ENCODE measurements at regions not wholly inside any gene's neighbourhood (a gene's known extent, or its start where the extent isn't known, plus 50 kb on each side); places are given as distances from the start of the nearest gene placed in this dataset.

GRCh38 chr10:88111294-88111693 lies 247.9 kb downstream of the PTEN start:
- no peak for DNase-seq

- DNase-seq: no peak
Observed at GRCh38 chr10:88113232-88113631, 249.8 kb downstream of the PTEN start.

DNA sequence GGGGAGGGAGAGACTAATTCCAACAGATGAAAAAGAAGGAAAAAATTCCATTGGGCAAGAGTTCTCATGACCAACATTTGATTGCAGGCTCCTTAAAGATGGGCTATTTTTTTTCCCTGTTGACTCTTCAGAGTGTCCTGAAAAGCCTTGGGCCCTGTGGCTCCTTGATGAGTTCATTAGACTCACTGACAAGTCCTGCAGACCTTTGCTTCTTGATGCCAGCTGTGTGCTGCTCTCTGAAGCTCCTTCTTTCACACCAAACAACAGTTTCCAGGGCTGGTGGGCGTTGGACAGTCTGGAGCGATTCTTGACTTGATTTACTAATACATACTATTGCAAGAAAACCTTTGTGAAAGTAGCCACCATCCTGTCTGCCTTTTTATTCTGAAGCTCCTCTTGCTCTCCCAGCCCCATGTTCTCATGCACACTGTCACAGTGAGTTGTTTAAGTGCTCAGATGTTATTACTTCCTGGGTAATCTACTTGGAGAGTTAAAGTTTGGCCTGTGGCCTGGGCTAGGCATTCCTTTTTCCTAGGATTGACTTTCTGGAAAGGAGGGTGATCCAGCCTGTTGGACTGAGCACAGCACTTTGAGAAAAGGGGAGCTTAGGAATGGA lies 250.3 kb downstream of the PTEN start:
- no peak for DNase-seq

DNA sequence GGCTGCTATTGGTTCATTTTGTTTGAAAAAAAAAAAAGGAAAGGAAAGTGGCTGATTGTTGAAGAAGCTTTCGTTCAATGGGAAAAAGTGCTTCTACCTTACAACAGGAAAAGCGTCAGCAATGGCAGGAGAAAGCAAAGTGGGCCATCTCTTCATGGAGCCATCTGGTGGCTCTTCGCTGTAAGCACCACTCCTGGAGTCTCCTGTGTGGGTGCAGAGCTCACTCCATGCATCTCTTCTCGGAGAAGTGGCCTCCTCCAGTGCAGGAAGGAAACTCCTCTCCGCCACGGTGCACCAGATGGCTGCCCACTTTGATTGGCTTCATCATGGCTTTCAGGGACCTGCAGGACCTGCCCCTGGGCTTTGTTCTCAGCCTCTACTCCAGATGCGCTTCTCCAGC lies 250.9 kb downstream of the PTEN start:
- DNase-seq: peak; percentile 15

DNA sequence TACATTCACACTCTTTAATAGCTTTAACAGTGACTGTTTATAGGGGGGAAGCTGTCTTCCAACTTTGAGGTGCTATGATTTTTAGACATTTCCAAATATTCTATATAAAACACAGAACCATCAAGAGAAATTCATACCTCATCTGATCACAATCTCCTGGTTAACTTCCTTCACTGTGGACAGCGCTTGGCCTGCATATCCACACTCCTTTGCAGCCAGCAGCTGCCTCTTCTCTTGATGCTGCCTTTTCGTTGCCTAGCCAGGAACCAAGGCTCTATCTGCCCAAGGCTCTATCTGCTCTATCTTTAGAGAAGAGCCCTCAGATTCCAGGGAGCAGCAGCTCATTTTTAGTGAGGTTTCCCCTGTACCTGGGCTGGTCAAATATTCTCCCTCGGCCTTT lies 252.0 kb downstream of the PTEN start:
- DNase-seq: no peak

DNA sequence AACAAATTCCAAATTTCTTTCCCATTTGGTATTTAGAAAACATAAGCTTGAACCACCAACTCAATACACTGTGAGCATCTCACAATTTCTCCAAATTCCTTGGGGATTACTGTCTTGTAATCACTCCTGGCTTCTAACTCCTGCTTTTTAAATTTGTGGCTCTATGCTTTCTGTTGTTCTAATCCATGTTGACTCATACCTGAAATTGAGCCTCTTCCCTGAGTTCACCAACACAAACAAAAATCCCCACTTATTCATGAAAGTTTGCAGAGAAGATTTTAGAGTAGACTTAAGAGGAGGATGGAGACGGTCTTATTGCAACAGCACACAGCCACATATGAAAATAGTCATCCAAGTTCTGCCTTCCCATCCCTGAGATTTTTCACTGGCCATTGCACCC lies 252.5 kb downstream of the PTEN start:
- DNase-seq: no peak

DNA sequence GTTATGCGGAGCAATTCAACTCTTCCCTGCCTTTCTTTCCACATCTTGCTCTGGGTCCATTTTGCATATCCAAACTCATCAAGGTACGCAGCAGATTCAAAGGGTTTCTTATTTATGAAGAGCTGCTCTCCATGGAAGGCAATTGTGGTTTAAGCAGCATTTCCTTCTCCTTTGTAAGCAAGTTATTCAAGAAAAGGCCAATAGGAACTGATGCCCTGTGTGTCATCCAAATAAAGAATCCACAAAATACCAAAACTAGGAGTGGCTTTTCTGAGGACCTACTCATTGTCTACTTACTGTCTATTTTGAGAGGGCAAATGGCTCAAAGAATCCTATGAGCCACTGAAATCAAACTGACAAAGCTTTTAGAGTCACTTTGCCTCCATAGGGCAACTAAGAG lies 253.1 kb downstream of the PTEN start:
- DNase-seq: no peak

DNA sequence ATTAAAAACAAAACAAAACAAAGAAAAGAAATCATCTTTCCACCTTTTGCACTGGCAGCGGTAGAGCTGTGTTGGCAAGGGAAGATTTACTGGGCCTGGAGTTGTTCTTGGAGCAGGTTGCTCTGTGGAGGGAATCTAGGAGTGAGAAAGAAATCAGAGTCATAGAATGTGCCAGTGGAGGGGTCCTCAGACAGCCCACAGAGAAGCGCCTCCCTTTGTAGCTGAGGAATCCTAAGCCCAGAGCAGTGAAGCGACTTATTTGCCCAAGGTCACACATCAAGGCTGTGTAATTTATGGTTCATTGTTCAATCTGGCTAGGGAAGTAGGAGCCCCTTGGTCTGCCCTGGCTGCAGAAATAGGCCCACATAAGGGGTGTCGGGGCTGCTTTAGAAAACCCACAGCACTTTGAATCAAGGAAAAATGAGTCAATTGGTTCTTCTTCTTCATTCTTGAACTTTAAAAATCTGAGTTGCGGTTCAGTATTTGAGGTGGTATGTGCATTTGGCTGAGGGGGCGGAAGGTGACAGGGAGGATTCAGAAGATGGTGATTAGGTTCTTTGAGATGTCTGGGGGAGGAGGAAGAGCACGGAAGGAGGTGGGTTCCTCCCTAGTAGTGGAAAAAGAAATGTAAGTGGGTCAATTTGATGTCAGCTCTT lies 253.7 kb downstream of the PTEN start:
- DNase-seq: no peak

- DNase-seq: no peak
Observed at GRCh38 chr10:88117869-88118632, 254.6 kb downstream of the PTEN start.

DNA sequence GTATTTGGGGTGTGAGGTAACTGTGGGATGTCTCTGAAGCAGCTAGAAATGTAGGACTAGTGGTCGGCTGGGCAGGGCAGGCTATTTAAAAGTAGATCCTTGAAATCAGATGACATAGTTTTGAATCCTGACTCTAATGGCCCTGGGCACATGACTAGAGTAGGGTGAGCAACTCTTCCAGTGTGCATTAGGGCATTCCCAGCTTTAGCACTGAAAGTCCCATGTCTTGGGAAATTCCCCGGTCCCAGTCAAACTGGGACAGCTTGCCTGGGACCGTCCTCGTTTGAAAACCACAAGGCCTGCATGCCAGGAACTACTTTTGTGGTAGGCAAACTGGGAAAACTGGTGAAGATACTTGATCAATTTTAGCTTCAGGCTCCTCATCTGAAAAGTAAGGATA lies 255.3 kb downstream of the PTEN start:
- DNase-seq: no peak

GRCh38 chr10:88119160-88119559 lies 255.7 kb downstream of the PTEN start:
- no peak for DNase-seq

GRCh38 chr10:88120075-88120474 lies 256.6 kb downstream of the PTEN start:
- no peak for DNase-seq

DNA sequence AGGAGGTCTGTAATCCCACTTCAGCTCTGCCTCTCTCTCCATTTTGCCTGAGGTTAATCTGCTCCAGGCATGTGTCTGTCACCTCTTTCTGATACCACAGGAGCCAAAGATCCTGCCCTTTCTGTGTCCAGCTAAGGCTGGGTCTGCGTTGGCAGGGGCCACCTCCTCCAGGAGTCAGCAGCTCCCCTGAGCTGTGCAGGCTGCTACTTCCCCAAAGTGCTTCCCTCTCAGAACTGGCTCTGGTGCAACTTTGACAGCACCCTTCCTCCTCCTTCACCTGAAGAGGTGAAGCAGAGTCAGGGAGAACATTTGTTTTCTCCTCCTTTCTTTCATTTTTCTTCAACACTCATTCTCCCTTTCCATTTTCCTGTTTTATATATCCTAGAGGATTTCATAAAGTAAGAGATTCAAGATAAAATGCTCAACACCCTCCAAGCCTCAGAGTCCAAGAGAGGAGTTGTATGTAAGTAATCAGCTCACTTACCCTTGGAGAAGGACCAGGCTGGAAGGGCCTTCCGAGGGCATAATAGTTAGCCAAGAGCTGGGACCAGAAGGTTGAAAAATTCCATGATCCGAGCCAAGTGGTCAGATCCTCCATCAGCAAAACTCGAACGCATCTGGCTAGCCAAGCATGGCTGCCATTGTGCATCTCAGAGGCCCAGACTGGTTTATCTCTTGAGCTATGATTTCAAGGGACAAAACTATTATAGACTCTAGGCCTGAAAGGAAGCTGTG lies 257.3 kb downstream of the PTEN start:
- DNase-seq: no peak

GRCh38 chr10:88121361-88121760 lies 257.9 kb downstream of the PTEN start:
- DNase-seq: no peak

GRCh38 chr10:88122145-88122544 lies 258.7 kb downstream of the PTEN start:
- DNase-seq: no peak

- no peak for DNase-seq
Observed at GRCh38 chr10:88122576-88122975, 259.2 kb downstream of the PTEN start.

GRCh38 chr10:88125766-88126165 lies 262.3 kb downstream of the PTEN start:
- no peak for DNase-seq

DNA sequence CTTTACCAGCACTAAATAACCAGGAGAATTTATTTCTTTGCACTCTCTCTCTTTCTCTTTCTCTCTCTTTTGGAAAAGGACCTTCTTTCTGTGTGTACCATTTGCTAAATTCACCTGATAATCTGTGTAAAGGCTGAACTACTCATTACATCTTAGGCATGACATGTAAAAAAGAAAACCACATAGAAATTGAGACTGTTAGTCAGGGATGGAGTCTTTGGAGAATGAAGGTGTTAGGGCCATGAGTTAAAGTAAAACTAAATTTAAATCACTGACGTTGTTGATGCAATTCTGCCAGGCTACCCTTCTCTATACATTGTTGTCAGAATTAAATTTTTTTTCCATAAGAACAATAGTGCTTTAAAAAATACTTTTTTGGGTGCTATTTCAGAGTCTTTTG lies 263.3 kb downstream of the PTEN start:
- DNase-seq: no peak

GRCh38 chr10:88127269-88127668 lies 263.8 kb downstream of the PTEN start:
- no peak for DNase-seq

DNA sequence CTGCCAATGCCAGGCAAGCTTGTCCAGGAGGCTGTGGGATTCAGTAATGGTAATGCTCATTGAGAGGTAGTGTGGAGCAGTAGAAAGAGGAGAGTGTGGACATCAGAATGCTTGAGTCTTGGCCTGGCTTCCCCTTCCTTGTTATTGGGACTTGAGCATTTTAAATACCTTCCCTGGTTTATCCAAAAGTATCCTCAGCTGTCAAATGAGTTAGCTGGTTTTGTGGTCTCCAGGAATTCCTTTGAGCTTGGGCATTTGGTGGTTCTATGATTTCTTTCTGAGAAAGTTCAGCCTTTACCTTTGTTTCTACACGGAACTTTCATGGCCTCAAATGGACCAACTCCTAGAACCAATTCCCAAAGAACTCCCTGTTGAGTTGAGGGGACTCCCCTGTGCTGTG lies 264.3 kb downstream of the PTEN start:
- DNase-seq: no peak

DNA sequence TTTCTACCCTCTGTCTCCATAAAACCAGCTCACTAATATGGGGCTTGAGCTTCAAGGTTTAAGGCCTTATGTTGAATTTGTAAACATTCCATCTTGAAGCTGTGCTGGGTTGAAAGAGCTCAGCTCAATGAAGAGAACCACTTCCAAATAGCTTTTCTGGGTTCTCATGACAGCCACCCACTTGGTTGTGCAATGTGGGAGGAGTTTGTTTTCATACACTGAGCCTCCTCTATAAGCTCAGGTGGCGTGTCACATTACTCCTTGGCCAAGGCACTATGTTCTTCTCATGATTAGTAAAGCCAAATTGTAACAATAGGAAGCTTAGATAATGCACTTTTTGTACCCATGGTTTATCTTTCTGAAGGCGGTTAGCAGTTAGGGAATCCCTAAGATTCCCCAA lies 265.6 kb downstream of the PTEN start:
- DNase-seq: no peak

- DNase-seq: no peak
Observed at GRCh38 chr10:88130912-88131311, 267.5 kb downstream of the PTEN start.

- no peak for DNase-seq
Observed at GRCh38 chr10:88131511-88132139, 268.2 kb downstream of the PTEN start.
